Inflammatory macrophage (primary cell): ENCODE measurements at regions not wholly inside any gene's neighbourhood (a gene's known extent, or its start where the extent isn't known, plus 50 kb on each side); places are given as distances from the start of the nearest gene placed in this dataset.

ENCODE experiments used
- DNase-seq, 2 donors: peaks; one replicate each; pipeline ENCODE4 v3.0.0-alpha.2; 2020 to 2022

GRCh38 chr1:94325377-94326302, 88.3 kb upstream of the ARHGAP29 start:
- DNase-seq = no peak

- no peak for DNase-seq
Observed at GRCh38 chr1:94324178-94324544, 86.8 kb upstream of the ARHGAP29 start.

- no peak for DNase-seq
Observed at GRCh38 chr1:94323311-94324177, 86.2 kb upstream of the ARHGAP29 start.

DNA sequence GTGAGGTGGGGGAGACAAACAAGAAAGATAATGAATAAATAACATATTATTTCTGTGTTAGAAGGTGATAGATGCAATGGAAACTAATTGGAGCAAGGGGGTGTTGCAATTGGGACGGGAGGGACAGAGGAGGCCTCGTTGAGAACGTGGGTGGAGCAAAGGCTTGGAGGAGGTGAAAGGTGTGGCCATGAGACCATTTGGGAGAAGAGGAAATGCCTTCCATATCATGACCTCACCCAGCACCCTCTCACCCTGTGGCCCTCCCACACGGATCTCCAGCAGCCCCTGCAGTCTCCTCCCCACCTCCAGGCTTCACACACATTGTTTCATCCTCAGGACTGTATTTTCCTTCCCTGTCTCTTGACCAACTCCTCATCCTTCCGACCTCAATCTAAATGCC, 85.3 kb upstream of the ARHGAP29 start:
- DNase-seq = peak in 1 of 2 donors; percentile 16

GRCh38 chr1:94321662-94322061, 84.3 kb upstream of the ARHGAP29 start:
- no peak for DNase-seq

- DNase-seq = no peak
Observed at GRCh38 chr1:94319319-94320102, 82.1 kb upstream of the ARHGAP29 start.

DNA sequence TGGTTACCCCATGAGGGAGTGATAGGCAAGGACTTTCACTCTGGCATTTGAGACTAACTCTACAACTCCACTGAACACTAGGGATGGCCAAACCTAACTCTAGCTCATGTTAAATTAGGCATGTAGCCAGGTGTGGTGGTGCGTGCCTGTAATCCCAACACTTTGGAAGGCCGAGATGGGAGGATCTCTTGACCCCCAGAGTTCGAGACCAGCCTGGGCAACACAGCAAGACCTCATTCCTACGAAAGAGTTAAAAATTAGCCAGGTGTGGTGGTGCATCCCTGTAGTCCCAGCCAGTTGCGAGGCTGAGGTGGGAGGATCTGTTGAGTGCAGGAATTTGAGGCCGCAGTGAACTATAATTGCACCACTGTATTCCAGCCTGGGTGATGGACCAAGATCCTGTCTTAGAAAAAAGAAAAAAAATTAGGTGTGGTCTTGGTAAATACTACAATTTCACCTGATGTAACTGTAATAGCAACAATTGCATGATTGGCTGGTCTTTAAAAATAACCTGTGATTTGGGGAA, 81.2 kb upstream of the ARHGAP29 start:
- no peak for DNase-seq

DNA sequence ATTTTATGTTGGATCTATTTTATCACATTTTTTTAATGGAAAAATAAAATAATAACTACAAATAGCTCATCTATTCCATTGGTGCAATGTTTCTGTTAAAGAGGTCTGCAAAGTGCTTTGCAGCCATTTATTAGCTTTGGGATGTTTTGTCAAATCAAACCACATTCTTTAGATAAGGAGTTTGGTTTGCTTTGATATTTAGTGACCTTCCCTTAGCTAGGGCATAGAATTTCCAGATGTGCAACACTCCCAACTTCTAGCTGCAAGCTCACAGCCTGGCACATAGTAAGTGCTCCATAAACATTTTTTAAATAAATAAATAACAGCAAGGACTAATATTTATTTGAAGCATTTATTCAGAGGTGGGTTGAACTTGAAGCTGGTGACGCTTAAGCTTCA, 80.4 kb upstream of the ARHGAP29 start:
- DNase-seq = no peak

DNA sequence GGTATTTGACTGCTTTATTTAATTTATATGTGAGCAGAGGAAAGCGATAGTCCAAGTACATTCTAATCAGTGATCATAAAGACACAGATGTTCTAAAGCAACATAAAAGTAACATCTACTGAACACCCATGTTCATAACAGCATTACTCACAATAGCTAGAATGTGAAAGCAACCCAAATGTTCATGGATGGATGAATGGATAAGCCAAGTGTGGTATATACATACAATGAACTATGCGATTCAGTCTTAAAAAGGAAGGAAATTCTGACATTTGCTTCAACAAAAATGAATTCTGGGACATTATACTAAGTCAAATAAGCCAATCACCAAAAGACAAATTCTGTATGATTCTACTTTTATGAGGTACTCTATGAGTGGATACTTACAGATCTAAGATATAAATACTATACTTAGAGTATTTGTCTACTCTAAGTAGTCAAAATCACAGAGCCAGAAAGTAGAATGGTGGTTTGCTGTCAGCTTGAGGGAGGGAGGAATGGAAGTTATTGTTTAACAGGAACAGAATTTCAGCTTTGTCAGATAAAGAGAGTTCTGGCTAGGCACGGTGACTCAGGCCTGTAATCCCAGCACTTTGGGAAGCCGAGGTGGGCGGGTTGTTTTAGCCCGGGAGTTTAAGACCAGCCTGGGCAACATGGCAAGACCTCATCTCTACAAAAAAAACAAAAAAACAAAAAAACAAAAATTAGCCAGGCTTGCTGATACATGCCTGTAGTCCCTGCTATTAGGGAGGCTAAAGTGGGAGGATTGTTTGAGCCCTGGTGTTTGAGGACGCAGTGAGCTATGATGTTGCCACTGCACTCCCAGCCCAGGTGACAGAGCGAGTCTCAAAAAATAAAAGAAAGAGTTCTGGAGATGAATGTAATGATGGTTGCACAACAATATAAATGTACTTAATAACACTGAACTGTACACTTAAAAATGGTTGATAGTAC, 79.7 kb upstream of the ARHGAP29 start:
- no peak for DNase-seq

DNA sequence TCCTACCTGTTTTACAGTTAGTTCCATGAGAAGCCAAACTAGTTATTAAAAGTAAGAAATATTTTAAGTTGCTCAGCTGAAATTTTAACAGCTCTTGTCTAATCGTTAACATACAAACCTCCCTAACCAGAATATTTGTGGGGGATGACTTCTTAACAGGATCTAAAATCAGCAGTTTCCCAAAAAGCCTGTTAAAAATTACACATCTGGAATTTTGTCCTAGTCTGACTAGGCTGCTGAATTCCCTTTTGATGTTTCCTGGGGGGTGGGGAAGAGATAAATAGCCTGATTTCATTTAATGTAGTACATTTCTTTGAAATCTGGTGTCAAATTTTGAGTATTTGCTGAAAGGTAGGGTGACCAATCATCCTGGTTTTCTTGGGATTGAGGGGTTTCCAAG, 78.8 kb upstream of the ARHGAP29 start:
- no peak for DNase-seq

DNA sequence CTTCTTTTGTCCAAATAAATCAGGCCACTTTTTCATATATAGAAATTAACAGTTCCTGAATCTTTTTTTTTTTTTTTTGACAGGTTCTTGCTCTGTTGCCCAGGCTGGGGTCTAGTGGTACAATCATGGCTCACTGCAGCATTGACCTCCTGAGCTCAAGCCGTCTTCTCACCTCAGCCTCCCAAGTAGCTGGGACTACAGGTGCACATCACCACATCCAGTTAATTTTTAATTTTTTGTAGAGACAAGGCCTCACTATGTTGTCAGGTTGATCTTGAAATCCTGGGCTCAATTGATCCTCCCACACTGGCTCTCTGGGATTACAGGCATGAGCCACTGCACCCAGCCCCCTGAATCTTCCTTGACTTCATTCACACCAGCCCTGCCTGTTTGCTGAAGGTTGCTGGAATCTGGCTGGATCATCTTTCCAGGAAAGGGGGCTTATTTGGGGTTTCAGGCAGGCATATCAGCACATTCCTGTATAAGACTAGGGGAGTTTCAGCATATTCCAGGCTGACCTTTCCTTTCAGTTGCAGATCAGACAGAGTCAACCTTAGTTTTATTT, 78.2 kb upstream of the ARHGAP29 start:
- no peak for DNase-seq

DNA sequence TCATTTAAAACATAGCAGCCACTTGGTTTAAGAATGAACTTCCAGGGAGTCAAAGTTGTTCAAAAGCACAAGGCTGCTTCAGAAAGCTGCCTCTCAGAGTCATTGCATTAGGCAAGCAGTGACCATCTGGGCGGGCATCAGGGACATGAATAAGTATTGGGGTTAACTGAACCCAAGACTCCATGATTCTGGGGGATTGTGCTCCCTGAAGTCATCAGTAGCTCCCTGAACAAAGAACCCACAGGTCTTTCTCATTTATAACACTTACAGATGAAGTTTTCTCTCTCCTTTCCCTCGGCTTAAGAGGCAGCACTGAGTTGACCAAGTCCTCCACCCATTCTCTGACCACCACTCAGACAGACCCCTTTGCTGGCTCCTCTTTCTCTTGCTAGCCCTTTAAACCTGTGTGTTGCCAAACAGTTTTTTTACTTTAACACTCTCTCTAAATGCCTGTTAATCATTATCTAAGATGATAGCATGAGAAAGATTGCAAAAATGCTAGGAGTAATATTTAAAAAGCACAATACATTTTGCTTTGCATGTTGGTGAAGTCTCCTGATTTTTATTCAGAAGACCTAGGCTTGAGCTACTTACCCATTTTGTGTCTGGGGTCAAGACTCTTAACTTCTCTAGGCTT, 77.0 kb upstream of the ARHGAP29 start:
- no peak for DNase-seq

- no peak for DNase-seq
Observed at GRCh38 chr1:94310570-94311270, 73.3 kb upstream of the ARHGAP29 start.

- DNase-seq = no peak
Observed at GRCh38 chr1:94309829-94310569, 72.6 kb upstream of the ARHGAP29 start.

DNA sequence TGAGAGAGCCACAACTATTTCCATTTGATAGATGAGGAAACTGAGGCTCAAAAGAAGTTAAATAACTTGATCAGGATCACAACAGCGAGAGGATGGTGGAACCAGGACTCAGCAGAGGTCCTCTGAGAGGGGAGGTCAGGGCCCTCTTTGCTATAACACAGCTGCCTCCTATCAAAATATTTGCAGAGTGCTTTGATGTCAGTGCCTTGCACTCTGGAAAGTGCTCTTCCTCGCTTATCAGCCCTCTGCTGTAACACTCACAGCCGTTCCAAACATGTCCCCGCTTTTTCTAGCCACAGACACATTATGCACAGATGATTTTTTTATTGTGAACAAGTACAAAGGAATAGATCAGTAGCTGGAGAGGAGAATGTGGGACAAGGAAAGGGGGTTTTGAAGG, 71.8 kb upstream of the ARHGAP29 start:
- DNase-seq = no peak

DNA sequence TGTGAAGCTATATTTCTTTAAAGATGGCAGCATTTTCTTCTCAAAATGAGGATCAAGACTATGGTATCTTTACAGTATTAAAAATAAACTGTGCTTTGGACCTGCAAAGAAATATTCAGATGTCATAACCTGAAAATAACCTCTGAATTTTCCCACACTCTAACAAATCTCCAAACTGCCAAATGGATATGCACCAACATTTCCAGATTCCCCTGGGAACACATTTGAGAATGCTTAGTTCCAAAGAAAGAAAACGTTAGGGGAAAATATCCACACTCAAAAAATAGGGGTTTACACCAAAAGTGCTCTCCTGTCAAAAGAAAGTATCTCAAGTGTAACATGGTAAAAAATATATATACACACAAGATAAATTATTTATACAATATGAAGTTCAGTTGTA, 69.1 kb upstream of the ARHGAP29 start:
- DNase-seq = no peak

- no peak for DNase-seq
Observed at GRCh38 chr1:94305704-94306103, 68.3 kb upstream of the ARHGAP29 start.

GRCh38 chr1:94304553-94304952, 67.2 kb upstream of the ARHGAP29 start:
- DNase-seq = no peak

- DNase-seq = peak; percentile 70 to 86
Observed at GRCh38 chr1:94303005-94303404, 65.6 kb upstream of the ARHGAP29 start.
